HG02885 (cell line): ENCODE measurements at regions not wholly inside any gene's neighbourhood (a gene's known extent, or its start where the extent isn't known, plus 50 kb on each side); places are given as distances from the start of the nearest gene placed in this dataset.

ENCODE experiments used
- ATAC-seq: cut with Tn5 transposase; IDR thresholded peaks from one replicate; pipeline ENCODE4 v1.9.1; 2021; ENCODE audit warnings: mild to moderate bottlenecking; ENCODE audit not compliant: unreplicated experiment, poor library complexity

- ATAC-seq, result no peak
These were observed 57.3 kb upstream of the MLIP start for GRCh38 chr6:54053881-54054391.

- no peak for ATAC-seq
These were observed 55.1 kb upstream of the MLIP start for GRCh38 chr6:54056105-54056504.

- ATAC-seq, result no peak
These were observed 54.2 kb upstream of the MLIP start for GRCh38 chr6:54057058-54057457.

GRCh38 chr6:54058236-54058635 lies 53.0 kb upstream of the MLIP start:
- ATAC-seq, result no peak

GRCh38 chr6:54059683-54060082 lies 51.6 kb upstream of the MLIP start:
- ATAC-seq, result no peak

GRCh38 chr6:54060286-54060685 lies 51.0 kb upstream of the MLIP start:
- ATAC-seq, result no peak
